ENCODE measurements at regions not wholly inside any gene's neighbourhood (a gene's known extent, or its start where the extent isn't known, plus 50 kb on each side); places are given as distances from the start of the nearest gene placed in this dataset.

DNA sequence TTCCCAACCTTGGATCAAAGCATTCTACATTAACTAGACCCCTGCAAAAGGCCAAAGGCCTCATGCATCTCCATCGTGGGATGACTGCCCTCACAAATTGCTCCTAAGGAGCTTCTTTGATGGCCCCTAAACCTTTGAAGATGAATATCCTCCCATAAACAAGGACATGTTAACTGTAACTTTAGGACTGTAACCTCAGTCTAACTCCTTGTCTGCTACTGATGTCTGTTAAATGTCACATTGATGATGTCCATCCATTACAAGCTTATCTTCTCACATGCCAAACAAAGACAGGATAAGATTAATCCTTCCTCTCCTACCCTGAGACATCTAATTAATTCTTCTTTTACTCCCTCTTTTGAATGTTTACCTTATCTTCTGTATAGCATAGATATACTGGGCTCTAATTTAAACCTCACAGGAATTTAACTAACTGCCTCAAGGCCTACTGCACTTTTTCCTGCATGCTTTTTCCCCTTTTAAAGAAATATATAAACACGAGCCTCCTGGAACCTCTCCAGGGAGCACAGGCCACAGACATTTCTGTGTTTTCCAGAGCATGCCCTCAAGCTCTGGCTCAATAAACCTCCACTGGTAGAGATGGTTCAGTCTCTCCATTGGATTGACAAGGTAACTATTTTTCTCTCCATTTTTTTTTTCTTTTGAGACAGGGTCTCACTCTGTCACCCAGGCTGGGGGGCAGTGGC lies 90.6 kb upstream of the SLC25A48 start:
- TF ChIP-seq RARB (CRISPR knock-in tag; IDR thresholded peaks at IDR 0.05) = no peak
- no peak for TF ChIP-seq ESRRG (CRISPR knock-in tag; IDR thresholded peaks at IDR 0.05)
- TF ChIP-seq, protein P1, sequence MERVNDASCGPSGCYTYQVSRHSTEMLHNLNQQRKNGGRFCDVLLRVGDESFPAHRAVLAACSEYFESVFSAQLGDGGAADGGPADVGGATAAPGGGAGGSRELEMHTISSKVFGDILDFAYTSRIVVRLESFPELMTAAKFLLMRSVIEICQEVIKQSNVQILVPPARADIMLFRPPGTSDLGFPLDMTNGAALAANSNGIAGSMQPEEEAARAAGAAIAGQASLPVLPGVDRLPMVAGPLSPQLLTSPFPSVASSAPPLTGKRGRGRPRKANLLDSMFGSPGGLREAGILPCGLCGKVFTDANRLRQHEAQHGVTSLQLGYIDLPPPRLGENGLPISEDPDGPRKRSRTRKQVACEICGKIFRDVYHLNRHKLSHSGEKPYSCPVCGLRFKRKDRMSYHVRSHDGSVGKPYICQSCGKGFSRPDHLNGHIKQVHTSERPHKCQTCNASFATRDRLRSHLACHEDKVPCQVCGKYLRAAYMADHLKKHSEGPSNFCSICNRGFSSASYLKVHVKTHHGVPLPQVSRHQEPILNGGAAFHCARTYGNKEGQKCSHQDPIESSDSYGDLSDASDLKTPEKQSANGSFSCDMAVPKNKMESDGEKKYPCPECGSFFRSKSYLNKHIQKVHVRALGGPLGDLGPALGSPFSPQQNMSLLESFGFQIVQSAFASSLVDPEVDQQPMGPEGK (CRISPR knock-in tag; IDR thresholded peaks at IDR 0.05; ENCODE audit: borderline replicate concordance) = no peak
- no peak for TF ChIP-seq PPARA (CRISPR knock-in tag; IDR thresholded peaks at IDR 0.05; ENCODE audit: borderline replicate concordance)
- TF ChIP-seq, protein P2, sequence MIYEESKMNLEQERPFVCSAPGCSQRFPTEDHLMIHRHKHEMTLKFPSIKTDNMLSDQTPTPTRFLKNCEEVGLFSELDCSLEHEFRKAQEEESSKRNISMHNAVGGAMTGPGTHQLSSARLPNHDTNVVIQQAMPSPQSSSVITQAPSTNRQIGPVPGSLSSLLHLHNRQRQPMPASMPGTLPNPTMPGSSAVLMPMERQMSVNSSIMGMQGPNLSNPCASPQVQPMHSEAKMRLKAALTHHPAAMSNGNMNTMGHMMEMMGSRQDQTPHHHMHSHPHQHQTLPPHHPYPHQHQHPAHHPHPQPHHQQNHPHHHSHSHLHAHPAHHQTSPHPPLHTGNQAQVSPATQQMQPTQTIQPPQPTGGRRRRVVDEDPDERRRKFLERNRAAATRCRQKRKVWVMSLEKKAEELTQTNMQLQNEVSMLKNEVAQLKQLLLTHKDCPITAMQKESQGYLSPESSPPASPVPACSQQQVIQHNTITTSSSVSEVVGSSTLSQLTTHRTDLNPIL (CRISPR knock-in tag; IDR thresholded peaks at IDR 0.05; ENCODE audit: low read depth) = no peak
- TF ChIP-seq GLIS3 (CRISPR knock-in tag; IDR thresholded peaks at IDR 0.05) = no peak
- no peak for TF ChIP-seq ZFP3 (CRISPR knock-in tag; IDR thresholded peaks at IDR 0.05)

Data from SK-N-SH treated with all-trans-retinoic acid at 6 μM for 48 hours (cell line).